ENCODE measurements at regions not wholly inside any gene's neighbourhood (a gene's known extent, or its start where the extent isn't known, plus 50 kb on each side); places are given as distances from the start of the nearest gene placed in this dataset.
"Not testable (repeated sequence)": the region's sequence is repeated elsewhere in the genome, so short reads cannot be mapped to it uniquely, and the experiment has no call there.

DNA sequence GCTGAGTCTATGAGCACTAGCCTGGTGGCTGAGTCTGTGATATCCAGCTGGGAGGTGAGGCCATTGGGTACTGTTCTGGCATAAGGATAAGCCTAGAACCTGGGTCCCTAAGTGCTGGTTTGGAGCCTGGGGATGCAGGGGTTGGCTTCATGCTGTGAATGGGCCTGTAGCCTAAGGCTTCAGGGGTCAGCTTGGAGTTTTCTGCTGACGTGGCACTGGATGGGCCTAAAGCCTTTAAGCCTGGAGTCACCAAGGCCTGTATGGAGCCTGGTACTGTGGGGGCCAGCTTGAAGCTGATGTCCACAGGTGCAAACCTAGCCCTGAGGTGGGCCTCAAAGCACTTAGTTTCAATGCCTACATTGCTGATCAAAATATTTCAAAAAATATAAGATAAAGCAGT lies 979.6 kb upstream of the POU3F4 start:
- Mint-ChIP-seq H3K4me1 (no peaks in the 10 kb centered on the region), H3K27ac (no peak overlapping the region), H3K9me3 (peaks cover 0 to 4% (median 3%) of the 10 kb centered on the region in 7 donors), H3K27me3 (ENCODE audit: low read depth in 3 of 3) (peaks cover 0 to 2% (median 0%) of the 10 kb centered on the region in 3 donors), H3K36me3 (no peaks in the 10 kb centered on the region), H3K4me3 (no peak overlapping the region)
- Histone ChIP-seq H4K20me1 (ENCODE audit: insufficient read depth, low read length) (no peaks in the 10 kb centered on the region), H3K27ac (ENCODE audit: low read depth in 1 of 2, low read length in 2 of 2) (no peak overlapping the region), H3K9me3 (replicated peaks in 1 of 2; ENCODE audit: control insufficient read depth in 1 of 2, insufficient read depth in 1 of 2, low read length in 2 of 2) (peaks cover 0 to 16% of the 10 kb centered on the region in 2 donors), H2AFZ (ENCODE audit: insufficient read depth, low read depth, low read length, poor library complexity, severe bottlenecking) (no peak overlapping the region), H3K4me3 (replicated peaks in 1 of 3; ENCODE audit: low read depth in 2 of 3, low read length in 3 of 3) (no peak overlapping the region), H3K4me2 (replicated peaks; ENCODE audit: extremely low read depth, low read length, poor library complexity, severe bottlenecking) (no peak overlapping the region), H3K36me3 (replicated peaks in 1 of 2; ENCODE audit: control insufficient read depth in 1 of 2, insufficient read depth in 2 of 2, low read length in 2 of 2) (no peaks in the 10 kb centered on the region), H3K9ac (ENCODE audit: insufficient read depth, low read length, poor library complexity, severe bottlenecking) (no peak overlapping the region), H3K27me3 (ENCODE audit: control insufficient read depth in 2 of 2, insufficient read depth in 2 of 2, low read length in 2 of 2) (no peaks in the 10 kb centered on the region), H3K79me2 (ENCODE audit: insufficient read depth, low read length) (no peaks in the 10 kb centered on the region), H3K4me1 (ENCODE audit: control insufficient read depth in 1 of 2, insufficient read depth in 2 of 2, low read length in 2 of 2) (no peaks in the 10 kb centered on the region)
- WGBS (ENCODE audit: insufficient coverage) = 100% methylated on average over 1 of the region's 1 CpG
- TF ChIP-seq, protein P1, sequence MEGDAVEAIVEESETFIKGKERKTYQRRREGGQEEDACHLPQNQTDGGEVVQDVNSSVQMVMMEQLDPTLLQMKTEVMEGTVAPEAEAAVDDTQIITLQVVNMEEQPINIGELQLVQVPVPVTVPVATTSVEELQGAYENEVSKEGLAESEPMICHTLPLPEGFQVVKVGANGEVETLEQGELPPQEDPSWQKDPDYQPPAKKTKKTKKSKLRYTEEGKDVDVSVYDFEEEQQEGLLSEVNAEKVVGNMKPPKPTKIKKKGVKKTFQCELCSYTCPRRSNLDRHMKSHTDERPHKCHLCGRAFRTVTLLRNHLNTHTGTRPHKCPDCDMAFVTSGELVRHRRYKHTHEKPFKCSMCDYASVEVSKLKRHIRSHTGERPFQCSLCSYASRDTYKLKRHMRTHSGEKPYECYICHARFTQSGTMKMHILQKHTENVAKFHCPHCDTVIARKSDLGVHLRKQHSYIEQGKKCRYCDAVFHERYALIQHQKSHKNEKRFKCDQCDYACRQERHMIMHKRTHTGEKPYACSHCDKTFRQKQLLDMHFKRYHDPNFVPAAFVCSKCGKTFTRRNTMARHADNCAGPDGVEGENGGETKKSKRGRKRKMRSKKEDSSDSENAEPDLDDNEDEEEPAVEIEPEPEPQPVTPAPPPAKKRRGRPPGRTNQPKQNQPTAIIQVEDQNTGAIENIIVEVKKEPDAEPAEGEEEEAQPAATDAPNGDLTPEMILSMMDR (IDR thresholded peaks at IDR 0.05) = no peak
- intact Hi-C loops (cut with micrococcal nuclease) = no loop called here
- no peak for DNase-seq

DNA sequence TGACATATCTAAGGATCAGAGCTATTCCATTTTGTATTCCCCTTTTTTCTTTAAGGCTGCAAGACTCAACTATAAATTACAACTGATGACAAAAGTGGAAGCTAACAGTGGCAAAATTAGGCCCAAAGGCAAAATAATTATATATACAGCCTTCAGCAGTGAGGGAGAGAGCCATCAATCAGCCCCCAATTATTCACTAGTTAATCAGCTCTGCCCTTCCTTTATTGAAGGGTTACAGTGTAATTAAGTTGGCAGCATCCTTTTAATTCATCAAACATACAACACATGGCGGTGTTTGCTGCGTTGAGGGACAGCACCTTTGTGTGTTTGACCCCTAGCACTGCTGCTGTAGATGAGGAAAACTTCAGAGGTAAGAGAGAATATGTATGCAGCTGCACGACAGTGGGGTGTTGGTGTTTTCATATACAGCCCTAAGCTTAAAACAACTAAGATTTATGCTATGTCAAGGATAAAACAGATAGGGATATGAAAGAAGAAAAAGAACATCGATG lies 973.9 kb upstream of the POU3F4 start:
- Mint-ChIP-seq H3K4me1 (no peaks in the 10 kb centered on the region), H3K9me3 (peaks cover 0 to 5% (median 2%) of the 10 kb centered on the region in 7 donors), H3K27me3 (ENCODE audit: low read depth in 3 of 3) (peaks cover 0 to 2% (median 0%) of the 10 kb centered on the region in 3 donors), H3K36me3 (no peaks in the 10 kb centered on the region), H3K4me3 (no peak overlapping the region), H3K27ac (no peak overlapping the region)
- Histone ChIP-seq H3K4me1 (ENCODE audit: control insufficient read depth in 1 of 2, insufficient read depth in 2 of 2, low read length in 2 of 2) (no peaks in the 10 kb centered on the region), H3K4me3 (replicated peaks in 1 of 3; ENCODE audit: low read depth in 2 of 3, low read length in 3 of 3) (no peak overlapping the region), H2AFZ (ENCODE audit: insufficient read depth, low read depth, low read length, poor library complexity, severe bottlenecking) (no peak overlapping the region), H3K36me3 (replicated peaks in 1 of 2; ENCODE audit: control insufficient read depth in 1 of 2, insufficient read depth in 2 of 2, low read length in 2 of 2) (no peaks in the 10 kb centered on the region), H3K9ac (ENCODE audit: insufficient read depth, low read length, poor library complexity, severe bottlenecking) (no peak overlapping the region), H3K27ac (ENCODE audit: low read depth in 1 of 2, low read length in 2 of 2) (no peak overlapping the region), H3K4me2 (replicated peaks; ENCODE audit: extremely low read depth, low read length, poor library complexity, severe bottlenecking) (no peak overlapping the region), H4K20me1 (ENCODE audit: insufficient read depth, low read length) (no peaks in the 10 kb centered on the region), H3K27me3 (ENCODE audit: control insufficient read depth in 2 of 2, insufficient read depth in 2 of 2, low read length in 2 of 2) (no peaks in the 10 kb centered on the region), H3K9me3 (replicated peaks in 1 of 2; ENCODE audit: control insufficient read depth in 1 of 2, insufficient read depth in 1 of 2, low read length in 2 of 2) (no peaks in the 10 kb centered on the region), H3K79me2 (ENCODE audit: insufficient read depth, low read length) (no peaks in the 10 kb centered on the region)
- TF ChIP-seq, protein P1 (IDR thresholded peaks at IDR 0.05) = no peak
- DNase-seq = no peak
- intact Hi-C loops (cut with micrococcal nuclease) = no loop called here
- WGBS (ENCODE audit: insufficient coverage) = no CpG with 5 or more reads among the region's 4 CpGs

DNA sequence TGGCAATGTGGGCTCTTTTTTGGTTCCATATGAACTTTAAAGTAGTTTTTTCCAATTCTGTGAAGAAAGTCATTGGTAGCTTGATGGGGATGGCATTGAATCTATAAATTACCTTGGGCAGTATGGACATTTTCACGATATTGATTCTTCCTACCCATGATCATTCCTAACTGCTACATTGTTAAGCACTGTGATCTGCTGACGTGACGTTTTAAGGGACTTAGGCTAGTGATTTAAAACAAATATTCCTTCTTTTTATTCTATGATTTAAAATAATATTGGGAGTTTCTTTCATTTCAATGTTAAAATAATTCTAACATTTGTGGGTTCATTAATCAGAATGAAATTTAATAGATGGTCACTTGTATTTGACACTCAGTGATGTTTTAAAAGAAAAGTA lies 970.9 kb upstream of the POU3F4 start:
- H3K4me1 ChIP-seq (ENCODE audit: control insufficient read depth in 1 of 2, insufficient read depth in 2 of 2, low read length in 2 of 2); H3K9ac ChIP-seq (ENCODE audit: insufficient read depth, low read length, poor library complexity, severe bottlenecking); DNase-seq; H3K27ac ChIP-seq (ENCODE audit: low read depth in 1 of 2, low read length in 2 of 2); H4K20me1 ChIP-seq (ENCODE audit: insufficient read depth, low read length); H3K36me3 Mint-ChIP-seq; H3K27me3 Mint-ChIP-seq (ENCODE audit: low read depth in 3 of 3); H3K4me1 Mint-ChIP-seq; H3K9me3 Mint-ChIP-seq; H3K79me2 ChIP-seq (ENCODE audit: insufficient read depth, low read length); H3K4me3 ChIP-seq (replicated peaks in 1 of 3; ENCODE audit: low read depth in 2 of 3, low read length in 3 of 3); H3K27me3 ChIP-seq (ENCODE audit: control insufficient read depth in 2 of 2, insufficient read depth in 2 of 2, low read length in 2 of 2); H3K4me3 Mint-ChIP-seq; H3K36me3 ChIP-seq (replicated peaks in 1 of 2; ENCODE audit: control insufficient read depth in 1 of 2, insufficient read depth in 2 of 2, low read length in 2 of 2); H3K4me2 ChIP-seq (replicated peaks; ENCODE audit: extremely low read depth, low read length, poor library complexity, severe bottlenecking); intact Hi-C loops (cut with micrococcal nuclease); H3K9me3 ChIP-seq (replicated peaks in 1 of 2; ENCODE audit: control insufficient read depth in 1 of 2, insufficient read depth in 1 of 2, low read length in 2 of 2); H2AFZ ChIP-seq (ENCODE audit: insufficient read depth, low read depth, low read length, poor library complexity, severe bottlenecking); H3K27ac Mint-ChIP-seq: not testable (repeated sequence)
- WGBS (ENCODE audit: insufficient coverage) = no CpG with 5 or more reads among the region's 3 CpGs
